Mammary epithelial cell (primary cell): ENCODE measurements at regions not wholly inside any gene's neighbourhood (a gene's known extent, or its start where the extent isn't known, plus 50 kb on each side); places are given as distances from the start of the nearest gene placed in this dataset.

Experiments used
- CTCF ChIP-seq, 2 donors: IDR thresholded peaks in 1 of 2; conservative IDR thresholded peaks in 1 of 2; 2 replicates each; pipeline ENCODE4 v1.5.1; 2011 to 2012; ENCODE audit warnings: inconsistent platforms in 2 of 2, low read length in 2 of 2, mild to moderate bottlenecking in 2 of 2, control low read depth in 1 of 2, low read depth in 1 of 2; ENCODE audit not compliant: insufficient read depth in 1 of 2; ENCODE audit errors: extremely low read depth in 1 of 2
- EZH2 ChIP-seq: IDR thresholded peaks from 2 replicates; pipeline ENCODE4 v1.6.1; 2012; ENCODE audit warnings: low read length, inconsistent platforms, borderline replicate concordance

DNA sequence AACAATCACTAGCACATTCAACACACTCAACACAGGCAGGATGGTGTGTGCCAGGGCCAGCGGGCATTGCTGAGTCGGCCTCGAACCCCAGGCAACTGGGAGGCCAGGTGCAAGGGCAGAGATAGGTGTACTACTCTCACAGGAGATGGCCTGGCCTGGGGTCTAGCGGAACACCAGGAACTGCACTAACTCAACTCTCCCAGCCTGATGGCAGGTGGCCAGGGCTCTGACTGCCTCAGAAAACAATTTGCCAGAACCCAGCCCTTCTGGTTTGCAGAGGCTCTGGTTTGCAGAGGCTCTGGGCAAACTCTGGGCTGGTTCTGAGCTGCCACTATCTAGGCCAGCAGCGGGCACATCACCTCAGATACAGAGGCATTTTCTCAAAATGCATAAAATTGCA is 229.2 kb upstream of the CHRNA7 start:
- no peak for TF ChIP-seq CTCF (conservative IDR thresholded peaks at IDR 0.05 in 1 of 2, IDR thresholded peaks at IDR 0.05 in 1 of 2; ENCODE audit: extremely low read depth in 1 of 2, insufficient read depth in 1 of 2, low read depth in 1 of 2, low read length in 2 of 2)
- no peak for TF ChIP-seq EZH2
